Body of pancreas (tissue), 4 donors: ENCODE measurements at regions not wholly inside any gene's neighbourhood (a gene's known extent, or its start where the extent isn't known, plus 50 kb on each side); places are given as distances from the start of the nearest gene placed in this dataset.

Experiments
- ATAC-seq: fragments of 150-250 bp; one replicate; pipeline ENCODE4 v1.9.1; 2016
- DNase-seq, 4 donors: peaks; one replicate each; pipeline ENCODE4 v3.0.0-alpha.2; 2019
- H3K27ac ChIP-seq, 4 donors: fragments of 200-600 bp; sonication (generic); 1 replicate in 3 of 4; 2 replicates in 1 of 4; pipeline versions ENCODE4 v1.5.1 to v1.6.1; 2016 to 2019; ENCODE audit warnings: mild to moderate bottlenecking in 1 of 4, mixed read lengths in 1 of 4, moderate library complexity in 1 of 4
- H3K27me3 ChIP-seq, 2 donors: fragments of 200-600 bp; sonication (generic); one replicate each; pipeline ENCODE4 v1.6.0; 2016; ENCODE audit warnings: mild to moderate bottlenecking in 1 of 2
- H3K36me3 ChIP-seq, 2 donors: fragments of 200-600 bp; sonication (generic); replicated peaks in 1 of 2; 2 replicates each; pipeline ENCODE4 v1.5.1; 2016; ENCODE audit warnings: low read depth in 2 of 2; ENCODE audit not compliant: insufficient read depth in 1 of 2
- H3K4me1 ChIP-seq: fragments of 200-600 bp; sonication (generic); one replicate; pipeline ENCODE4 v1.6.0; 2016
- H3K4me3 ChIP-seq, 2 donors: fragments of 200-600 bp; sonication (generic); 1 replicate in 1 of 2; 2 replicates in 1 of 2; pipeline ENCODE4 v1.5.1; 2016 to 2019
- H3K9me3 ChIP-seq, 3 donors: fragments of 200-600 bp; sonication (generic); 1 replicate in 2 of 3; 2 replicates in 1 of 3; pipeline ENCODE4 v1.5.1; 2016
- POLR2A ChIP-seq, 3 donors: fragments of 450-650 bp; IDR thresholded peaks; one replicate each; pipeline ENCODE4 v1.6.1; 2016; ENCODE audit warnings: antibody characterized with exemption in 3 of 3, mild to moderate bottlenecking in 2 of 3
- WGBS, 2 donors: methylation state at CpG; one replicate each; pipeline ENCODE4 v1.1.5; 2017; 5-methylcytosine and 5-hydroxymethylcytosine counted together
- intact Hi-C: fragments of 100-400 bp; cut with DNase I; formaldehyde crosslinking; loops from one replicate; pipeline ENCODE4 v1.15.1; 2023
- TF ChIP-seq, protein P1 (sequence below), 7 experiments: fragments of 450-650 bp in 4 of 7; fragments of 200-600 bp in 3 of 7; sonication (generic) in 3 of 7; IDR thresholded peaks; one replicate each; pipeline ENCODE4 v1.5.1; 2016 to 2019; ENCODE audit warnings: antibody characterized with exemption in 7 of 7

DNA sequence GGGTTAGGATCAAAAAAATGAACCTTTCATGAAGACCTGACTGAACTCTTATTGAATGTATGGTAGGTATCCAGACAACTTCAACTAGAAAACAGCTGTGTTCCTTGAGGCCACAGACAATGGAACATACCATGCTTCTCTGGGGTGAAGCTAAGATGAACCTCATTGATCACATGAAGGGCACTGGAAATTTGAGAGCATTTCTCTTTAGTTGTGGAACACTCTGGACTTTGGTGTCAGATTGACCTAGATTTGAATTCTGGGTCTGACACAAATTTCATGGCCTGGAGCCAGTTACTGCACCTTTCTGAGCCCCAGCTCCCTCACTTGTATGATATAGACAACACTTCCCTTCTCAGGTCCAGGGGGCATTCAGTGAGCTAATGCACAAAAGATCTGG, 411.2 kb upstream of the ID2 start:
- intact Hi-C loops = no loop called here

DNA sequence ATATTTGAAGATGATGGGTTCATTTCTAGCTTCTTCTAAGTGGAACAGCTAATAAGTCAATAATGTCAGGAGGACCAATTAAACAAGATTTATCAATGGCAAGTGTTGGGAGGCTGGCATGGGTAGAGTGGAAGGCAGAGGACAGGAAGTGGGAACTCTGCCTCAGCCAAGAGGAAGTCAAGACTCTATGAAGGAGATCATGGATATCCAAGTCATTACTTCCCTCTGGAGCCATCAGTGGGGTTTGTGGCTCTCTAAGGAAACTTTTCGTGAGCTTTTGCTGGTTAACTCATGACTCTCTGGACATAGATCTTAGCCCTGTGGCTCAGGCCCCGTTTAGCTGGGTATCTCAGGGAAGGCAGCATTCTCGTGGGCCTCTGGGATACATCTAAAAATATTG, 410.4 kb upstream of the ID2 start:
- ATAC-seq (no peak), DNase-seq (no peak)
- Histone ChIP-seq H3K36me3 (no peaks in the 10 kb centered on the region), H3K27ac (no peak overlapping the region), H3K4me3 (no peak overlapping the region), H3K4me1 (no peaks in the 10 kb centered on the region), H3K27me3 (no peaks in the 10 kb centered on the region), H3K9me3 (no peaks in the 10 kb centered on the region)
- no peak for TF ChIP-seq POLR2A (IDR thresholded peaks at IDR 0.05)
- TF ChIP-seq, protein P1, sequence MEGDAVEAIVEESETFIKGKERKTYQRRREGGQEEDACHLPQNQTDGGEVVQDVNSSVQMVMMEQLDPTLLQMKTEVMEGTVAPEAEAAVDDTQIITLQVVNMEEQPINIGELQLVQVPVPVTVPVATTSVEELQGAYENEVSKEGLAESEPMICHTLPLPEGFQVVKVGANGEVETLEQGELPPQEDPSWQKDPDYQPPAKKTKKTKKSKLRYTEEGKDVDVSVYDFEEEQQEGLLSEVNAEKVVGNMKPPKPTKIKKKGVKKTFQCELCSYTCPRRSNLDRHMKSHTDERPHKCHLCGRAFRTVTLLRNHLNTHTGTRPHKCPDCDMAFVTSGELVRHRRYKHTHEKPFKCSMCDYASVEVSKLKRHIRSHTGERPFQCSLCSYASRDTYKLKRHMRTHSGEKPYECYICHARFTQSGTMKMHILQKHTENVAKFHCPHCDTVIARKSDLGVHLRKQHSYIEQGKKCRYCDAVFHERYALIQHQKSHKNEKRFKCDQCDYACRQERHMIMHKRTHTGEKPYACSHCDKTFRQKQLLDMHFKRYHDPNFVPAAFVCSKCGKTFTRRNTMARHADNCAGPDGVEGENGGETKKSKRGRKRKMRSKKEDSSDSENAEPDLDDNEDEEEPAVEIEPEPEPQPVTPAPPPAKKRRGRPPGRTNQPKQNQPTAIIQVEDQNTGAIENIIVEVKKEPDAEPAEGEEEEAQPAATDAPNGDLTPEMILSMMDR (IDR thresholded peaks at IDR 0.05) = no peak
- intact Hi-C loops = no loop called here
- 71 to 72% methylated on average over 3 of the region's 3 CpGs for WGBS, 2 donors

More for the DNA sequence above, 411.2 kb upstream of the ID2 start:
- ATAC-seq (no peak), DNase-seq (no peak)
- Histone ChIP-seq H3K9me3 (no peaks in the 10 kb centered on the region), H3K4me1 (no peaks in the 10 kb centered on the region), H3K27ac (no peak overlapping the region), H3K4me3 (no peak overlapping the region), H3K27me3 (no peaks in the 10 kb centered on the region), H3K36me3 (no peaks in the 10 kb centered on the region)
- TF ChIP-seq POLR2A (IDR thresholded peaks at IDR 0.05) = no peak
- TF ChIP-seq, protein P1 (IDR thresholded peaks at IDR 0.05) = no peak

DNA sequence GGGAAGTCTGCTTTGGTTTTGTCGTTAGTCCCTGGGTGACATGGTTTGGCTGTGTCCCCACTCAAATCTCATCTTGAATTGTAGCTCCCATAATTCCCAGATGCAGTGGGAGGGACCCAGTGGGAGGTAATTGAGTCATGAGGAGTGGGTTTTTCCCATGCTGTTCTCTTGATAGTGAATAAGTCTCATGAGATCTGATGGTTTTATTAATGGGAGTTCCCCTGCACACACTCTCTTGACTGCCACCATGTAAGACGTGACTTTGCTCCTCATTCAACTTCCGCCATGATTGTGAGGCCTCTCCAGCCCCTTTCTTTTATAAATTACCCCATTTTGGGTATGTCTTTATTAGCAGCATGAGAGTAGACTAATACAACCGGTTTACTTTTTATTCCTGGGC, 405.8 kb upstream of the ID2 start:
- Histone ChIP-seq H3K9me3 (no peaks in the 10 kb centered on the region), H3K27me3 (no peaks in the 10 kb centered on the region), H3K27ac (no peak overlapping the region), H3K36me3 (no peaks in the 10 kb centered on the region), H3K4me3 (no peak overlapping the region), H3K4me1 (no peaks in the 10 kb centered on the region)
- 85 to 86% methylated on average over 4 of the region's 4 CpGs for WGBS, 2 donors
- TF ChIP-seq, protein P1 (IDR thresholded peaks at IDR 0.05) = no peak
- TF ChIP-seq POLR2A (IDR thresholded peaks at IDR 0.05) = no peak
- intact Hi-C loops = no loop called here
- DNase-seq (no peak), ATAC-seq (no peak)

- no peaks in the 10 kb centered on the region for H3K9me3 ChIP-seq
- no peaks in the 10 kb centered on the region for H3K4me1 ChIP-seq
- no peak overlapping the region for H3K27ac ChIP-seq
- H3K27me3 ChIP-seq = no peaks in the 10 kb centered on the region
- no peaks in the 10 kb centered on the region for H3K36me3 ChIP-seq
- intact Hi-C loops = no loop called here
- DNase-seq (no peak), ATAC-seq (no peak)
- 62 to 67% methylated on average over 10 of the region's 10 CpGs for WGBS, 2 donors
- no peak overlapping the region for H3K4me3 ChIP-seq
- TF ChIP-seq, protein P1 (IDR thresholded peaks at IDR 0.05) = no peak
- no peak for TF ChIP-seq POLR2A (IDR thresholded peaks at IDR 0.05)
Observed at GRCh38 chr2:8277921-8278571, 403.8 kb upstream of the ID2 start.

DNA sequence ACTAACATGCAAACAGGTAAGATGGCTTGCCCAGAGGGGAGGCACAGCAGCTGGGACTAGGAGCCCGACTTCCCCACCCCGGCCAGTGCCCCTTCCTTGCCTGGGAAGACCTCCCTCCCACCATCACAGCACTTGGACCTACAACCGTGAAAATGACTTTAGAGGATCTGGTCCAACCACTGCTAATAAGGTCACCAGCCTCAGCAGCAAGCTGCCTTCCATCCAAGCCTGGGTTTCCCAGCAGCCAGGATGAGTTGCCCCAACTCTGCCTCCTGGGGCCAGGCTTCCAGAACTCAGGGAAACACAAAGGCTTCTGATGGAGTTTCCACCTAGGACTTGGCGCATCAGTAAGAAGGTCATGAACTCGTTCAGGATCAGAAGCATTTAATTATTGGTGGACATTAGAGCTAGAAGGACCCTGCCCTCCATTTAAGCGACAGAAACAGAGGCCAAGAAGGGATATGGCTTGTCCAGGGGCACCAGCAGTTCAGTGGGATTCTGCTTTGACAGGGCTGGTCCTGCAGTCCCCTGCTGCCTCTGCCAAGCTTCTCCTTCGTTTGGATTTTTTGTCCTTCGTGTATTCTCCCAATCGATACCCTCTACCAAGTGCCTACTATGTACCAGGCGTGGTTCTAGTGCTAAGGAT, 403.0 kb upstream of the ID2 start:
- Histone ChIP-seq H3K36me3 (no peaks in the 10 kb centered on the region), H3K9me3 (no peaks in the 10 kb centered on the region), H3K27ac (no peak overlapping the region), H3K4me1 (no peaks in the 10 kb centered on the region), H3K4me3 (no peak overlapping the region), H3K27me3 (no peaks in the 10 kb centered on the region)
- intact Hi-C loops = no loop called here
- TF ChIP-seq POLR2A (IDR thresholded peaks at IDR 0.05) = no peak
- TF ChIP-seq, protein P1 (IDR thresholded peaks at IDR 0.05) = no peak
- WGBS, 2 donors = 73 to 87% methylated on average over 9 to 10 of the region's 10 CpGs
- no peak for DNase-seq
- ATAC-seq = no peak
